Stomach (tissue), 8 donors: ENCODE measurements at regions not wholly inside any gene's neighbourhood (a gene's known extent, or its start where the extent isn't known, plus 50 kb on each side); places are given as distances from the start of the nearest gene placed in this dataset.

Experiments used
- DNase-seq, 2 donors: peaks; one replicate each; pipeline versions ENCODE4 v3.0.0 to v3.0.0-alpha.2; 2013 to 2019
- H3K27ac ChIP-seq, 5 donors: fragments of 200-600 bp in 4 of 5; sonication (generic) in 4 of 5; one replicate each; pipeline ENCODE4 v1.5.1; 2013 to 2019; ENCODE audit warnings: mild to moderate bottlenecking in 1 of 5, moderate library complexity in 1 of 5
- H3K27me3 ChIP-seq, 3 donors: fragments of 200-600 bp; sonication (generic); one replicate each; pipeline ENCODE4 v1.5.1; 2017 to 2019; ENCODE audit warnings: mixed run types in 1 of 3
- H3K36me3 ChIP-seq, 4 donors: fragments of 200-600 bp; sonication (generic); 1 replicate in 3 of 4; 2 replicates in 1 of 4; pipeline ENCODE4 v1.5.1; 2016 to 2019
- H3K4me1 ChIP-seq, 4 donors: fragments of 200-600 bp; sonication (generic); one replicate each; pipeline ENCODE4 v1.5.1; 2016 to 2019
- H3K4me3 ChIP-seq, 4 donors: fragments of 200-600 bp; sonication (generic) in 3 of 4; one replicate each; pipeline ENCODE4 v1.5.1; 2016 to 2019; ENCODE audit warnings: mild to moderate bottlenecking in 1 of 4
- H3K9me3 ChIP-seq, 4 donors: fragments of 200-600 bp; sonication (generic); one replicate each; pipeline ENCODE4 v1.5.1; 2016 to 2019
- EP300 ChIP-seq: sonication (generic); formaldehyde crosslinking; IDR thresholded peaks from one replicate; pipeline ENCODE4 v1.6.1; 2017; ENCODE audit warnings: antibody characterized with exemption
- POLR2A ChIP-seq, 4 donors: fragments of 450-650 bp; IDR thresholded peaks; one replicate each; pipeline ENCODE4 v1.6.1; 2016; ENCODE audit warnings: antibody characterized with exemption in 4 of 4, control low read depth in 2 of 4, mild to moderate bottlenecking in 1 of 4, moderate library complexity in 1 of 4
- POLR2AphosphoS5 ChIP-seq, 3 donors: sonication (generic); formaldehyde crosslinking; IDR thresholded peaks; one replicate each; pipeline ENCODE4 v1.6.1; 2016; ENCODE audit warnings: antibody characterized with exemption in 3 of 3
- WGBS, 5 donors: extraction: QIAGEN DNeasy Blood & Tissue Kit in 3 of 5; methylation state at CpG; one replicate each; pipeline versions ENCODE4 v1.1.5 to v1.1.7; 2013 to 2018; 5-methylcytosine and 5-hydroxymethylcytosine counted together
- intact Hi-C: fragments of 100-400 bp; cut with DNase I; formaldehyde crosslinking; loops from one replicate; pipeline ENCODE4 v1.15.1; 2023; ENCODE audit warnings: low total_unique reads
- TF ChIP-seq, protein P1 (sequence below), 7 experiments: fragments of 450-650 bp in 4 of 7; fragments of 200-600 bp in 3 of 7; sonication (generic) in 3 of 7; IDR thresholded peaks; one replicate each; pipeline ENCODE4 v1.5.1; 2016 to 2019; ENCODE audit warnings: antibody characterized with exemption in 7 of 7, control low read depth in 2 of 7, mild to moderate bottlenecking in 1 of 7
- donor health status: healthy with polysubstance abuse.
- donor health status: Bipolar disorder and iron deficiency.
- donor health status: healthy.

GRCh38 chr18:75556841-75557240 is 129.3 kb upstream of the SMIM21 start:
- H3K4me3 ChIP-seq: no peak overlapping the region
- DNase-seq: no peak
- H3K9me3 ChIP-seq: no peaks in the 10 kb centered on the region
- H3K36me3 ChIP-seq: no peaks in the 10 kb centered on the region
- WGBS, 5 donors: 55 to 76% (median 74%) methylated on average over 3 of the region's 3 CpGs
- intact Hi-C loops: no loop called here
- H3K4me1 ChIP-seq: no peaks in the 10 kb centered on the region
- TF ChIP-seq, protein P1, sequence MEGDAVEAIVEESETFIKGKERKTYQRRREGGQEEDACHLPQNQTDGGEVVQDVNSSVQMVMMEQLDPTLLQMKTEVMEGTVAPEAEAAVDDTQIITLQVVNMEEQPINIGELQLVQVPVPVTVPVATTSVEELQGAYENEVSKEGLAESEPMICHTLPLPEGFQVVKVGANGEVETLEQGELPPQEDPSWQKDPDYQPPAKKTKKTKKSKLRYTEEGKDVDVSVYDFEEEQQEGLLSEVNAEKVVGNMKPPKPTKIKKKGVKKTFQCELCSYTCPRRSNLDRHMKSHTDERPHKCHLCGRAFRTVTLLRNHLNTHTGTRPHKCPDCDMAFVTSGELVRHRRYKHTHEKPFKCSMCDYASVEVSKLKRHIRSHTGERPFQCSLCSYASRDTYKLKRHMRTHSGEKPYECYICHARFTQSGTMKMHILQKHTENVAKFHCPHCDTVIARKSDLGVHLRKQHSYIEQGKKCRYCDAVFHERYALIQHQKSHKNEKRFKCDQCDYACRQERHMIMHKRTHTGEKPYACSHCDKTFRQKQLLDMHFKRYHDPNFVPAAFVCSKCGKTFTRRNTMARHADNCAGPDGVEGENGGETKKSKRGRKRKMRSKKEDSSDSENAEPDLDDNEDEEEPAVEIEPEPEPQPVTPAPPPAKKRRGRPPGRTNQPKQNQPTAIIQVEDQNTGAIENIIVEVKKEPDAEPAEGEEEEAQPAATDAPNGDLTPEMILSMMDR (IDR thresholded peaks at IDR 0.05): no peak
- TF ChIP-seq POLR2A (IDR thresholded peaks at IDR 0.05) (no peak), POLR2AphosphoS5 (IDR thresholded peaks at IDR 0.05) (no peak), EP300 (no peak)
- no peak overlapping the region for H3K27ac ChIP-seq
- no peaks in the 10 kb centered on the region for H3K27me3 ChIP-seq

DNA sequence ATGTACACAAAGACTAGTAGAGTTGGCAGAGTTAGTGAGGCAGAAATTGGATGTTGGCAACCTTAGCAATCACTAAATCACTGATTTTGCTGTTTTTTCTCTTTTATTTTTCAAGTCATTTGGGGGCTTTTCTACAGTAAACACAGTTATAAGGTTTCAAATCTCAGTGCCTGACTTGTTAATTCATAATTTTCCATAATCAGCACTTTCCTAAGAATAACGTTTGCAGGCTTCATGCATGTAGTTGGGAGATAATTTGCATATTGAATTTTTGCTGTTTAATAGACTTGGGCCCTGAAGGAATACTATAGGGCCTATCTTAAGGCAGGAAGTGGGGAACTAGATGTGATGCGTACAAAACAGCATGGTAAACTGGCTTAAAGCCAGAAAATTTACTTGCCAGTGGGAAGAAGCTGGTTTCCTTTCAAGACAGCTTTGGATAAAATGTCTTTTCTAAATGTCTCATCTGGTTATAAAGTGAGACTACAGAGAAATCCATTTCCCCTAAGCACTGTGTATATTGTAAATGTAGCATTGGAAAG is 127.2 kb upstream of the SMIM21 start:
- Histone ChIP-seq H3K4me1 (no peaks in the 10 kb centered on the region), H3K27ac (no peak overlapping the region), H3K27me3 (no peaks in the 10 kb centered on the region), H3K4me3 (no peak overlapping the region), H3K36me3 (no peaks in the 10 kb centered on the region), H3K9me3 (no peaks in the 10 kb centered on the region)
- no peak for TF ChIP-seq POLR2AphosphoS5 (IDR thresholded peaks at IDR 0.05)
- no peak for TF ChIP-seq EP300
- no peak for TF ChIP-seq POLR2A (IDR thresholded peaks at IDR 0.05)
- TF ChIP-seq, protein P1 (IDR thresholded peaks at IDR 0.05): no peak
- no peak for DNase-seq
- intact Hi-C loops: no loop called here
- 51 to 67% (median 53%) methylated on average over 2 of the region's 2 CpGs for WGBS, 5 donors

DNA sequence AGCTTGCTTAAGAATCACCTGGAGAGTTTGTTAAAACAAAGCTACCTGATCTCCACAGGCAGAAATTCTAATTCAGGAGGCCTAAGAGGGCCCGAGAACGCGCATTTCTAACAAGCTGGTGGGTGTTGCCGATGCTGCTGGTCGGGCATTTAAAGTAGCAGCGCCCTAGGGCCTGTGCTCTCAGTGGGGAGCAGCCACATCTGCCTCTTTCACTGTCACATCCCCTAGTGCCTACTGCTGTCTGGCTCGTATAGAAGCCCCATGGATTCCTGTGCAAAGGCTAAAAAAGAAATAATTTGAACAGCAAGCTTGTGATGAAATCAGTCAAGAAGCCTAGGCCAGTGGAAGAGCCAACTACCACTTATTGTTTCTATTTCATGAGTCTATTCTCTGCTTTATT is 126.7 kb upstream of the SMIM21 start:
- Histone ChIP-seq H3K36me3 (no peaks in the 10 kb centered on the region), H3K27ac (no peak overlapping the region), H3K4me1 (no peaks in the 10 kb centered on the region), H3K27me3 (no peaks in the 10 kb centered on the region), H3K9me3 (no peaks in the 10 kb centered on the region), H3K4me3 (no peak overlapping the region)
- DNase-seq: no peak
- no peak for TF ChIP-seq POLR2AphosphoS5 (IDR thresholded peaks at IDR 0.05)
- TF ChIP-seq EP300: no peak
- no peak for TF ChIP-seq POLR2A (IDR thresholded peaks at IDR 0.05)
- TF ChIP-seq, protein P1 (IDR thresholded peaks at IDR 0.05): no peak
- 69 to 79% (median 72%) methylated on average over 7 of the region's 7 CpGs for WGBS, 5 donors
- intact Hi-C loops: no loop called here

DNA sequence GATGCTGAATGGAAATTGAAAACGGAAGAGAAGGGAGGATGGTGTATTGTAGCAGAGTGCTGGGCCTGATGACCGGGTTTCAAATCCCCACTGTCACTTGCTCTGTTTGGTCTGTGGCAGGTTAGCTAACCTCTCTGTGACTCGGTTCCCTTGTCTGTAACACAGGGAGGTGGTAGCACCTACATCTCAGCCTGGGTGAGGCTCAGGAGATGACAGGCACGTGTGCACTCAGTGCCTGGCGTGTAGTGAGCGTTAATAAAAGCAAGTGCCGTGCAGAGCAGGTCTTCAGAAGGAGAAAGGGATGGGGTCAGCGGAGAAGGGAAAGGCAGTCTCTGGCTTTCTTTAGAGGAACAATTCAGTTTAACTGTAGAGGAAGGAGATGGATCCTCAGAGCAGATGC is 125.5 kb upstream of the SMIM21 start:
- no peaks in the 10 kb centered on the region for H3K4me1 ChIP-seq
- no peak for DNase-seq
- no peak overlapping the region for H3K4me3 ChIP-seq
- 89 to 91% (median 89%) methylated on average over 8 of the region's 8 CpGs for WGBS, 5 donors
- peaks cover 0 to 4% (median 0%) of the 10 kb centered on the region in 3 donors for H3K27me3 ChIP-seq
- no peaks in the 10 kb centered on the region for H3K36me3 ChIP-seq
- intact Hi-C loops: no loop called here
- no peak overlapping the region for H3K27ac ChIP-seq
- H3K9me3 ChIP-seq: no peaks in the 10 kb centered on the region
- TF ChIP-seq, protein P1 (IDR thresholded peaks at IDR 0.05): no peak
- TF ChIP-seq POLR2A (IDR thresholded peaks at IDR 0.05) (no peak), EP300 (no peak), POLR2AphosphoS5 (IDR thresholded peaks at IDR 0.05) (no peak)
